H1 (cell line): ENCODE measurements at regions not wholly inside any gene's neighbourhood (a gene's known extent, or its start where the extent isn't known, plus 50 kb on each side); places are given as distances from the start of the nearest gene placed in this dataset.
A peak's percentile ranks its signal among the peaks of the same experiment; 100 is the strongest.

ENCODE experiments used
- BCL11A ChIP-seq, 2 experiments: IDR thresholded peaks; one replicate each; pipeline ENCODE4 v1.6.1; 2011; ENCODE audit warnings: low read depth in 2 of 2, low read length in 2 of 2, mild to moderate bottlenecking in 2 of 2
- CEBPB ChIP-seq: IDR thresholded peaks from 2 replicates; pipeline ENCODE4 v1.6.1; 2012; ENCODE audit warnings: low read depth, low read length
- CREB1 ChIP-seq: IDR thresholded peaks from 2 replicates; pipeline ENCODE4 v1.6.1; 2012; ENCODE audit warnings: inconsistent platforms
- EGR1 ChIP-seq: IDR thresholded peaks from 2 replicates; pipeline ENCODE4 v1.6.1; 2011; ENCODE audit warnings: low read depth, low read length, borderline replicate concordance
- GABPA ChIP-seq: IDR thresholded peaks from 2 replicates; pipeline ENCODE4 v1.6.1; 2011; ENCODE audit warnings: mild to moderate bottlenecking, low read length, moderate library complexity, borderline replicate concordance; ENCODE audit not compliant: insufficient read depth
- HDAC2 ChIP-seq, 2 experiments: fragments of 300-600 bp in 1 of 2; sonication (generic) in 1 of 2; IDR thresholded peaks; 2 replicates each; pipeline ENCODE4 v1.6.1; 2011 to 2012; ENCODE audit warnings: low read depth in 2 of 2, low read length in 2 of 2, mild to moderate bottlenecking in 2 of 2, moderate library complexity in 2 of 2, borderline replicate concordance in 1 of 2, inconsistent platforms in 1 of 2
- MAFK ChIP-seq: IDR thresholded peaks from 2 replicates; pipeline ENCODE4 v1.6.1; 2012; ENCODE audit warnings: low read depth, mild to moderate bottlenecking, improper control_type of control experiment, low read length
- NANOG ChIP-seq: IDR thresholded peaks from 2 replicates; pipeline ENCODE4 v1.6.1; 2011; ENCODE audit warnings: low read length, low read depth, mild to moderate bottlenecking, inconsistent platforms; ENCODE audit not compliant: insufficient read depth, poor library complexity, severe bottlenecking
- PHF8 ChIP-seq: fragments of 200-600 bp; sonication (generic); conservative IDR thresholded peaks from 2 replicates; pipeline ENCODE4 v1.7.1; 2012; ENCODE audit warnings: low read depth, mild to moderate bottlenecking, inconsistent platforms, low read length, moderate library complexity
- POLR2A ChIP-seq, 2 experiments: IDR thresholded peaks; 1 replicate in 1 of 2; 2 replicates in 1 of 2; pipeline ENCODE4 v1.6.1; 2011; ENCODE audit warnings: low read depth in 2 of 2, low read length in 2 of 2, mild to moderate bottlenecking in 2 of 2; ENCODE audit errors: control extremely low read depth in 1 of 2
- POLR2AphosphoS5 ChIP-seq: IDR thresholded peaks from 2 replicates; pipeline ENCODE4 v1.6.1; 2011; ENCODE audit warnings: low read depth, low read length
- RAD21 ChIP-seq, 2 experiments: IDR thresholded peaks in 1 of 2; conservative IDR thresholded peaks in 1 of 2; 2 replicates each; pipeline ENCODE4 v1.6.1; 2011; ENCODE audit warnings: low read depth in 2 of 2, low read length in 2 of 2, improper control_type of control experiment in 1 of 2, inconsistent platforms in 1 of 2, mild to moderate bottlenecking in 1 of 2, moderate library complexity in 1 of 2
- RNF2 ChIP-seq: fragments of 200-900, 300-1000 bp; sonication (generic); IDR thresholded peaks from 2 replicates; pipeline ENCODE4 v1.7.1; 2016; ENCODE audit warnings: borderline replicate concordance, low read depth, mild to moderate bottlenecking, antibody characterized with exemption, low read length; ENCODE audit not compliant: poor library complexity, severe bottlenecking; ENCODE audit errors: missing control alignments
- SP1 ChIP-seq: IDR thresholded peaks from 2 replicates; pipeline ENCODE4 v1.6.1; 2011; ENCODE audit warnings: low read depth, low read length
- SP2 ChIP-seq: IDR thresholded peaks from 2 replicates; pipeline ENCODE4 v1.6.1; 2012; ENCODE audit warnings: mild to moderate bottlenecking, low read length, inconsistent platforms
- SP4 ChIP-seq: IDR thresholded peaks from 2 replicates; pipeline ENCODE4 v1.6.1; 2012; ENCODE audit warnings: low read length, inconsistent platforms
- SUZ12 ChIP-seq: fragments of 200-600 bp; sonication (generic); IDR thresholded peaks from 2 replicates; pipeline ENCODE4 v1.6.1; 2012; ENCODE audit warnings: mild to moderate bottlenecking, inconsistent platforms, low read length, moderate library complexity, mixed read lengths
- TAF1 ChIP-seq: IDR thresholded peaks from 2 replicates; pipeline ENCODE4 v1.6.1; 2011; ENCODE audit warnings: mild to moderate bottlenecking, low read depth, low read length
- TAF7 ChIP-seq: optimal IDR thresholded peaks from 2 replicates; pipeline ENCODE3; 2011; ENCODE audit warnings: low read depth, mild to moderate bottlenecking, inconsistent platforms, low read length, moderate library complexity, borderline replicate concordance
- TEAD4 ChIP-seq: IDR thresholded peaks from 2 replicates; pipeline ENCODE4 v1.6.1; 2012; ENCODE audit warnings: low read depth, low read length, inconsistent platforms, mixed read lengths
- YY1 ChIP-seq: IDR thresholded peaks from 2 replicates; pipeline ENCODE4 v1.6.1; 2011; ENCODE audit warnings: low read depth, mild to moderate bottlenecking, low read length
- TF ChIP-seq, protein P1 (sequence below): IDR thresholded peaks from 2 replicates; pipeline ENCODE4 v1.6.1; 2012; ENCODE audit warnings: inconsistent platforms
- TF ChIP-seq, protein P2 (sequence below): IDR thresholded peaks from 2 replicates; pipeline ENCODE4 v1.6.1; 2011; ENCODE audit warnings: low read depth, mild to moderate bottlenecking, low read length; ENCODE audit not compliant: insufficient read depth

- no peak; the same call in 1 of the 2 replicates for TF ChIP-seq TEAD4
- TF ChIP-seq CREB1 = peak; percentile 98
- peak; percentile 97 for TF ChIP-seq POLR2AphosphoS5
- no peak for TF ChIP-seq GABPA
- peak in 1 of 2 experiments; percentile 17; a peak in 2 of 4 replicates for TF ChIP-seq RAD21 (IDR thresholded peaks at IDR 0.05 in 1 of 2, conservative IDR thresholded peaks at IDR 0.05 in 1 of 2; ENCODE audit: low read depth in 2 of 2, low read length in 2 of 2)
- no peak for TF ChIP-seq NANOG
- 0 out of 2 replicates have a peak, but pooled peaks have one; percentile 26 for TF ChIP-seq EGR1
- TF ChIP-seq YY1 = peak; percentile 96
- TF ChIP-seq SP4 = 0 out of 2 replicates have a peak, but pooled peaks have one; percentile 40
- TF ChIP-seq MAFK = no peak
- peak; percentile 96 for TF ChIP-seq PHF8
- TF ChIP-seq SP1 = no peak
- peak; percentile 91 for TF ChIP-seq TAF1
- TF ChIP-seq, protein P1, sequence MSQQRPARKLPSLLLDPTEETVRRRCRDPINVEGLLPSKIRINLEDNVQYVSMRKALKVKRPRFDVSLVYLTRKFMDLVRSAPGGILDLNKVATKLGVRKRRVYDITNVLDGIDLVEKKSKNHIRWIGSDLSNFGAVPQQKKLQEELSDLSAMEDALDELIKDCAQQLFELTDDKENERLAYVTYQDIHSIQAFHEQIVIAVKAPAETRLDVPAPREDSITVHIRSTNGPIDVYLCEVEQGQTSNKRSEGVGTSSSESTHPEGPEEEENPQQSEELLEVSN = peak; percentile 33
- TF ChIP-seq POLR2A (IDR thresholded peaks at IDR 0.05; ENCODE audit: control extremely low read depth in 1 of 2, low read depth in 2 of 2, low read length in 2 of 2) = peak; percentile 90 to 93
- peak; percentile 97 for TF ChIP-seq TAF7
- no peak for TF ChIP-seq SP2
- TF ChIP-seq HDAC2 (IDR thresholded peaks at IDR 0.05; ENCODE audit: borderline replicate concordance in 1 of 2, low read depth in 2 of 2, low read length in 2 of 2) = peak in 1 of 2 experiments; percentile 80; a peak in 2 of 4 replicates
- TF ChIP-seq CEBPB = no peak
- TF ChIP-seq, protein P2, sequence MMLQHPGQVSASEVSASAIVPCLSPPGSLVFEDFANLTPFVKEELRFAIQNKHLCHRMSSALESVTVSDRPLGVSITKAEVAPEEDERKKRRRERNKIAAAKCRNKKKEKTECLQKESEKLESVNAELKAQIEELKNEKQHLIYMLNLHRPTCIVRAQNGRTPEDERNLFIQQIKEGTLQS = 0 out of 2 replicates have a peak, but pooled peaks have one; percentile 58
- no peak for TF ChIP-seq SUZ12
- TF ChIP-seq RNF2 = no peak
- no peak for TF ChIP-seq BCL11A (IDR thresholded peaks at IDR 0.05; ENCODE audit: low read depth in 2 of 2, low read length in 2 of 2)
These were observed 106.6 kb upstream of the HNRNPU start (continued) for GRCh38 chr1:244970744-244971551.
